ENCODE measurements at regions not wholly inside any gene's neighbourhood (a gene's known extent, or its start where the extent isn't known, plus 50 kb on each side); places are given as distances from the start of the nearest gene placed in this dataset.

GRCh38 chr16:55101026-55101425 lies 170.4 kb downstream of the IRX5 start:
- no peak for TF ChIP-seq CTCF (IDR thresholded peaks at IDR 0.05)
- TF ChIP-seq POLR2AphosphoS5 (IDR thresholded peaks at IDR 0.05; ENCODE audit: insufficient read depth in 1 of 2, low read depth in 1 of 2) = no peak
- no peak for TF ChIP-seq POLR2A (IDR thresholded peaks at IDR 0.05)

All from vagina (tissue), 2 donors.